GM12874 (cell line): ENCODE measurements at regions not wholly inside any gene's neighbourhood (a gene's known extent, or its start where the extent isn't known, plus 50 kb on each side); places are given as distances from the start of the nearest gene placed in this dataset.

Source experiments
- TF ChIP-seq, protein P1 (sequence below): IDR thresholded peaks from 2 replicates; pipeline ENCODE4 v1.5.1; 2011; ENCODE audit warnings: low read depth, mild to moderate bottlenecking, control low read depth, low read length, moderate library complexity; ENCODE audit not compliant: insufficient read depth

DNA sequence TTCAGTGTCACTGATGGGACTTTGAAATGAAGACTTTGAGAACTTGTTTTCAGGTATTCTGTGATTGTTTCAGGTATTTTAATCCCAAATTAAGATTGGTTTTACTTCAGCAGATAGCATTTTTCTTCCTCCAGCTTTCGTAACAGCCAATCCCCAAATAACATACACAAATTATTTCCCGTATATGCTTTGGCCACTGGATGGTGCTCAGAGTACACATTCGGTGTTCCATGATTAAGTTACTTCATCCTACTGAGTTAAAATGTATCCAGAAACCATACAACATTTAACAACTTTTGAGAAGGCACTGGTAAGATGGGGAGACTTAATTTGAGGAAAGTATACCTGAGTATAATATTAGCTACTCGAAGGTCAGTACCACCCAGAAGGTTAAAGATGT lies 233.4 kb upstream of the FAM47A start:
- TF ChIP-seq, protein P1, sequence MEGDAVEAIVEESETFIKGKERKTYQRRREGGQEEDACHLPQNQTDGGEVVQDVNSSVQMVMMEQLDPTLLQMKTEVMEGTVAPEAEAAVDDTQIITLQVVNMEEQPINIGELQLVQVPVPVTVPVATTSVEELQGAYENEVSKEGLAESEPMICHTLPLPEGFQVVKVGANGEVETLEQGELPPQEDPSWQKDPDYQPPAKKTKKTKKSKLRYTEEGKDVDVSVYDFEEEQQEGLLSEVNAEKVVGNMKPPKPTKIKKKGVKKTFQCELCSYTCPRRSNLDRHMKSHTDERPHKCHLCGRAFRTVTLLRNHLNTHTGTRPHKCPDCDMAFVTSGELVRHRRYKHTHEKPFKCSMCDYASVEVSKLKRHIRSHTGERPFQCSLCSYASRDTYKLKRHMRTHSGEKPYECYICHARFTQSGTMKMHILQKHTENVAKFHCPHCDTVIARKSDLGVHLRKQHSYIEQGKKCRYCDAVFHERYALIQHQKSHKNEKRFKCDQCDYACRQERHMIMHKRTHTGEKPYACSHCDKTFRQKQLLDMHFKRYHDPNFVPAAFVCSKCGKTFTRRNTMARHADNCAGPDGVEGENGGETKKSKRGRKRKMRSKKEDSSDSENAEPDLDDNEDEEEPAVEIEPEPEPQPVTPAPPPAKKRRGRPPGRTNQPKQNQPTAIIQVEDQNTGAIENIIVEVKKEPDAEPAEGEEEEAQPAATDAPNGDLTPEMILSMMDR = no peak

DNA sequence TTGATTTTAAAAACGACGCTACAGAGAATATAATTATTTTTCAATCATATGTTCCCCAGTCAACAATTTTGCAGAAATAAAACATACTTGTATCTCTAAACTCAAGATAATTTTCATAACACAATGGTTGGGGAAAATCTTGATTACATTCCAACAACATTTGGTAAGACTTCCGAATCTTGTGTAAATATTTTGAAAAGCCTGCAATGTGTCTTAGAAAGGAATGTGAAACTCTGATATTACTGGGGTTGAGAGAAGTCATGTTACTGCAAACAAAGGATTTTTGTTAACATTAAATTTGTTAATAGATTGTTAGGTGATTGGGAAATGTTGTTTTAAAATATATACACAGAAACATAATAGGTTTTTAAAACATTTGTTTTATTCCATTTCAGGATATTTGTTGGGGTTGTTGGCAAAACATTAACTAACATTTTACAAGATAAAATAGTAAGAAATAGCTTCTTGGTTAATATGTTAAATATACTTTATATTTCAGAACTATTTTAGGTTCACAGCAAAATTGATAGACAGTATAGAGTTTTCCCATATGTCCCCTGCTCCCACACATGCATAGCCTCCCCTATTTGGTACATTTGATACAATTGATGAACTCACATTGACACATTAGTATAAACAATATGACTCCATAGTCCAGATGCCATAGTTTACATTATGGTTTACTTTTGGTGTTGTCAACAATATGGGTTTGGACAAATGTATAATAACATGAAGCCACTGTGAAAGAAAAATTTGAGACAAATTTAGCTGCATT lies 218.6 kb upstream of the FAM47A start:
- TF ChIP-seq, protein P1 = no peak

DNA sequence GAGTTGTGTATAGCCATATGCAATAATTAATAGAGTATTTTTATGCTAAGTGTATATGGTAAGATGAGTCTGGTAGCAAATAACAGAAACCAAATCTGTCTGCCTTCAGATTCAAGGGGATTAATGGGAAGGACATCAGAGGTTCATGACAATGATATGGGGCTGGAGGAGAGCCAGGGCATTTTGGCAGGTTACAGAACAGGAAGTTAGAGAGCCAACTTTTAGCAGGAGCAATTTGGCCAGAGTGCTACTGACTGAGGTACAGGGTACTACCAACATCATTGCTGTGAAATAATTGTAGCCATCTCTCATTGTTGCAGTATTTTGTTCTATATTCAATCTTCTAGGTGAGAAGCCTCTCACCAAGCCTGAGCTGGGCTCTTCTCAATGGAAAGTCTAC lies 210.9 kb upstream of the FAM47A start:
- TF ChIP-seq, protein P1 = no peak

DNA sequence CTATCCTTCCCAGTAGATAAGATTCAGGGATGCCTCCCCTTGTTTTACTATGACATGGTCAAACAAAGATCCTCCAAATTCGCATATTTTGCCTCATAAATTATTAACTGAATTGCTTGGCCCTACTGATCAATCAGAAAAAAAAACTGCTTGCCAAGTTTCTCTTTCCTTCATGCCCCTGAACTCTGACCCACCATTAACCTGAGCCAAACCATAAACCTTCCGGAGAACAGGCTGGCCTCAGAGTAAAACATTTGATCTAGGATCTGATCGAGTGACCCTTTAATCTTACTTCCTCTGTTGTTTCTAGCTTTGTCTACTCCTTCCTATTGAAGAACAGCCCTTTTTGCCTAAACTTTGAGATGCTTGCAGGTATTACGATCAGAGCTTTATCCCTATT lies 209.7 kb upstream of the FAM47A start:
- TF ChIP-seq, protein P1 = no peak

DNA sequence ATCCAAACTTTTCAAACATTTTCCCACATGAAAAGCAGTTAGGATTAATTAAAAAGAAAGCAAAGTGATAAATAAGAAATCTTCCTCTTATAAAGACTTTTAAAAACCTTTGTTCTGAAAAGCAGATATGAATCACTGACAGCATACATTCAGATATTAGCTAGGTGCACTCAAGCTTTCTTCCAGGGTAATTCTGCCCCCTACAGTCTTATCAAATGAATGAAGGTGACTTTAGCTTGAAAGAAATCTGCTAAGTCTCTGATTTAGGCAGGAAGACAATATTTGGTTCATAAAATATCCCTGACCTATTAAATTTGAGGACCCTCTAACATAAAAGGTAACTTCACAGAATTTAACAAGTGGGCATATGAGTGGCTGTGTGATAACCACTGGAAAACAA lies 209.1 kb upstream of the FAM47A start:
- TF ChIP-seq, protein P1 = no peak

DNA sequence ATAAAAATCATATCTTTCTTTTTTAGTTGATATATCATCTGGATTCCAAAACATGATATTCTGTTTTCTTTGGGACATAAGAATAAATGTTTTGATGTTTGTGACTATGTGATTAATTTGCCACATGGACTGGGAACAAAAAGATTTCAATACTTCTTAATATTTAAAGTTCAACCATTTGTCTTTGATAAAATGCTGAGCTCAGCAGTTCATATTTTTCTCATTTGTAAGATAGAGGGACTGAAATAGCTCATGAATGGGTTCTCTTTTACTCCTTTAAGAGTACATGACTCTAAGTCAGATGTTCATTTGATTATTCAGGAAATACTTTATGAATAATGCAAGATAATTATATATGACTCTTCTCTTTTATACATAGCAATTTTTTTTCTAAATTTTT lies 205.9 kb upstream of the FAM47A start:
- TF ChIP-seq, protein P1 = no peak

DNA sequence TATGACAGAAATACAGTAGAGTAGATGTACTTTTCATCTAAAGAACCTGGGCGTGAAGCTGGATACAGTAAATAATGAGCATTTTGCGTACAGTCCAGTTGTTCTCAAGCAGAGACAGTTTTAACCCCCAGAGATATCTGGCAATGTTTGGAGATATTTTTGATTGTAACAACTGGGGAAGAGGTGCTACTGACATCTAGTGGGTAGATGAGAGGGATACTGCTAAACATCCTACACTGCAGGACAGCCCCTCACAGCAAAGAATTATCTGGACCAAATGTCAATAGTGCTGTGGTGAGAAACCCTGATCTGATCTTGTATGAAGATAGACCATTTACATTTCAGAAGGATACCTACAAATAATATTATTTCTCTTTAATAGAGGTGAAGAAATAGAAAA lies 200.2 kb upstream of the FAM47A start:
- TF ChIP-seq, protein P1 = no peak
